Cardiac fibroblast (primary cell): ENCODE measurements at regions not wholly inside any gene's neighbourhood (a gene's known extent, or its start where the extent isn't known, plus 50 kb on each side); places are given as distances from the start of the nearest gene placed in this dataset.
A peak's percentile ranks its signal among the peaks of the same experiment; 100 is the strongest.

ENCODE experiments used
- DNase-seq, 2 donors: peaks; one replicate each; pipeline versions ENCODE4 v3.0.0 to v3.0.0-alpha.2; 2010; ENCODE audit warnings: low read depth in 2 of 2
- H3K4me3 ChIP-seq, 2 donors: replicated peaks in 1 of 2; 1 replicate in 1 of 2; 2 replicates in 1 of 2; pipeline ENCODE4 v1.5.1; 2011; ENCODE audit warnings: low read depth in 2 of 2, low read length in 2 of 2, mild to moderate bottlenecking in 2 of 2, moderate library complexity in 1 of 2
- TF ChIP-seq, protein P1 (sequence below): IDR thresholded peaks from one replicate; pipeline ENCODE4 v1.5.1; 2011; ENCODE audit warnings: low read depth, mild to moderate bottlenecking, low read length, inconsistent platforms

DNA sequence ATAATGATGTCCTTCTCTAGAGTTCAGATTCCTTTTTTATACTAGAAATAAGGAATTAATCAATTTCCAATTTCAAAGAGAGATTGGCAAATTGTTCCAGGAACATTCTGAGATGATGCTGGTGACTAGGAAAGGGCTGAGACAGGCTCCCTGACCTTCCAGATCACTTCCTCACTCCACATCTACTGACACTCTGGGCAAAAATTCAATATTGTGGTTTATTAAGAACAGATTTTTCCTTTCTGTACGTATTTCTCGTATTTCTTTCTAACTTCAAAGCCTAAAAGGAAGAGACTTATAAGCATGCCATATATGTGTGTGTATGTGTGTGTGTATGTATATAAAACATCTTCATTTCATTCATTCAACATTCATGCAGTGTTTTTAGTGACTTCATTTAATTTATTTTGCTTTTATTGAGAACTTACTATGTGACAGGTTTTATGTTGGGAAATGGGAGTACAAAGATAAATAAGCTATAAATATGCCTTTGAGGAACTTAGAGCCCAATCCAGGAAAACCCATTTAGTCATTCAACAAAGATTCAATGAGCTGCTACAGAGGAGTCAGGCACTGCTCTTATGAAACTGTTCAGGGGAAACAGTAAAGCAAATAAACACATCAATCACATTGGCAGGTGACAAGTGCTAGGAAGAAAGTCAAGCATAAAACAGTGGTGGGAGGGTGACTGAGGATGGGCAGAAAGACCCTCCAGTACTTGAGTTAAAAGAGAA, 137.9 kb downstream of the RDH14 start:
- TF ChIP-seq, protein P1, sequence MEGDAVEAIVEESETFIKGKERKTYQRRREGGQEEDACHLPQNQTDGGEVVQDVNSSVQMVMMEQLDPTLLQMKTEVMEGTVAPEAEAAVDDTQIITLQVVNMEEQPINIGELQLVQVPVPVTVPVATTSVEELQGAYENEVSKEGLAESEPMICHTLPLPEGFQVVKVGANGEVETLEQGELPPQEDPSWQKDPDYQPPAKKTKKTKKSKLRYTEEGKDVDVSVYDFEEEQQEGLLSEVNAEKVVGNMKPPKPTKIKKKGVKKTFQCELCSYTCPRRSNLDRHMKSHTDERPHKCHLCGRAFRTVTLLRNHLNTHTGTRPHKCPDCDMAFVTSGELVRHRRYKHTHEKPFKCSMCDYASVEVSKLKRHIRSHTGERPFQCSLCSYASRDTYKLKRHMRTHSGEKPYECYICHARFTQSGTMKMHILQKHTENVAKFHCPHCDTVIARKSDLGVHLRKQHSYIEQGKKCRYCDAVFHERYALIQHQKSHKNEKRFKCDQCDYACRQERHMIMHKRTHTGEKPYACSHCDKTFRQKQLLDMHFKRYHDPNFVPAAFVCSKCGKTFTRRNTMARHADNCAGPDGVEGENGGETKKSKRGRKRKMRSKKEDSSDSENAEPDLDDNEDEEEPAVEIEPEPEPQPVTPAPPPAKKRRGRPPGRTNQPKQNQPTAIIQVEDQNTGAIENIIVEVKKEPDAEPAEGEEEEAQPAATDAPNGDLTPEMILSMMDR, result no peak
- H3K4me3 ChIP-seq, result no peak overlapping the region
- no peak for DNase-seq

DNA sequence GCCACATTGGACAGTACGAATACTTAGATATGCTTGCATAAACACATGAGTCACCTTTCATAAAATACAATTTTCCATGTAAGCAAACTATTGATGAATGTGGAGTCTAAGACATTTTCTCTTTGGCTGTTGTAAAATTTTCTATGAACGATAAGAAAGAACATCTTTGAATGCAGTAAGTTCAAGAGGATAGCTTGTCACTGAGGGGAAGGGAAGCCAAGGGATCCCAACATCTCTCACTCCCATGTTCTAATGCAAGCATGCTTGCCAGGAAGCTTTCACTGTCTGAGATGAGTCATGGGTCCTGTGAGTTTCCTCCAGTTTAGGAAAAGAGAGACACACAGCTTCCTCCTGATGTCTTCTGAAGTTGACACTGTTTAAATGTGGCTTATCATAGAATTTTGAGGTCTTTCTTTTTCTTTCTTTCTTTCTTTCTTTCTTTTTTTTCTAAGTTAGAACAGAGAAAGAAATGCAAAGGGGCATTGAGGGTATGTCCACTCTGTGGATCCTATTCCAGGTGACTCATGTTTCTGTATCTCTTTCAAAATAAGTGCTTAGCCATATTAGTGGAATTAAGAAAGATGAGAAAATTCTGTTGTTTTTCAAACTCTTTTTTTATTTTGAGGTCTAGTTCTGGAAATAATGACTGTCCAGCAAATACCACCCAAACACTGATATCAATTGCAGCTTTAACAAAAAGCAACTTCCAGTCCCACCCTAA, 146.6 kb downstream of the RDH14 start:
- TF ChIP-seq, protein P1, result no peak
- peak overlapping the region in 1 of 2 donors; percentile 31 for H3K4me3 ChIP-seq
- peak; percentile 81 to 92 for DNase-seq

DNA sequence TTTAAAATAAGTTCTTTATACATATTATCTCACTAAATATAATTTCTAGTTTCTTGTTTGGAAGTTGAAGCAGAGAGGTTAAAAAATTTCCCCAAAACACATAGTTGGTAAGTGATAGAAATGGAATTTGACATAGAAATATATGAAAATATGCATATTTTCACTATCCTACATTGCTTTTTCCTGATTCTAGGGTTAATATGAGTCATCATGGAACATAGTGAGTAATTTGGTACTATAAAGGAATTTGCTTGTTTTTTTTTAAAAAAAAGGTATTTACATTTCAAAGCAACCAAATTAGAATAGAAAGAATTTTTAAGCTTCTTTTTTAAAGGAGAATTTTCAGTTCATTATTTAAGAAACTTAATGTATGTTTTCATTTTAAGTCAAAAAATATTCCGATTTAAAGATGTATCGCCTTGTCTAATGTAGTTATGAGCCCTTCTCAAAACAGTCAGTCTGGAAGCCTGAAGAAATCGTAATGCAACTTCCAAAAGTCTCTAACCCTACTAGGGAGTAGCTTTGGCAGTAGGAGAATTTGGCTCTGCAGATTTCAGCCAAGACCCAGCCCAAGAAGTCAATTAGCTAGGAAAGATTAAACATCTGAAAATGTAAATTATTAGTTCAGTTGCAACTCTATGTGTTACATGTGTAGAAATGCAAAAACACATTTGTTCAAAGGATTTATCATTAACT, 147.3 kb downstream of the RDH14 start:
- DNase-seq, result peak; percentile 28 to 60
- TF ChIP-seq, protein P1, result no peak
- peak overlapping the region in 1 of 2 donors; percentile 31 for H3K4me3 ChIP-seq

DNA sequence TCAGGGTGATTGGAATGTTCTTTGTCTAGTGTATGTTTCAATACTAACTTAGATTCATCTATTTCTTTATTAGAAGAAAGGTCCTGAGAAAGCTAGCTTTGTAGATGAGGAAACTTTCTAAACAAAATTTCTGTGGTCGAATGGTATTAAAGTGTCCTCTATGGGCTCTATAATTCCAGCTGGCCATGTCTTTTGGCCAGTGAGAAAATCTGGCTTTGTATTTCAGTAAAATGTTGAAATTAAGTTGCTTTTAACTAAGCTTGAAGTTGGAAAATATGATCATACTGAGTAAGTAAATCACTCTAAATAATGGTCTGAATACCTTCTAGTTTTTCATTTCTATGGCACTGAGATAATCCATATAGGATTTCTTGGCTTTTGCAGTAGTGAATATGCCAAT, 148.8 kb downstream of the RDH14 start:
- no peak overlapping the region for H3K4me3 ChIP-seq
- TF ChIP-seq, protein P1, result no peak

DNA sequence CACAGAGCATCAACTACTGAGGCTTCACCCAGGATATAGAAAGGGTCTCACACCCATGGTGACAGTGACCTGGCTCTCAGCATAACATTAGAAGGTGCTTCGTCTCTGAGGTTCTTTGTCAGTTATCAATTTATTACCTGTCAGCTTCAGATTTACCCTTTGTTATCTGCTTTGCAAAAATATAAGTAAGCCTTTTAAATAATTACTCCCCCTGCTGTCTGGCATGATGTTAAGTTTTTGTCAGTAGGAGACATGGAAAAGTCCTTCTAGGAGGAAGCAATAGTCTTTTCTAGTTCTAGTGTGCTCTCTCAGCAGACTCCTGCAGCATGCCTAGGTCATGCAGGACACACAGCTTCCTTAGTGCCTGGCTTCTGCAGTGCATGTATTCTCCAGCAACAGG, 149.9 kb downstream of the RDH14 start:
- no peak for DNase-seq
- H3K4me3 ChIP-seq, result no peak overlapping the region
- TF ChIP-seq, protein P1, result no peak

More for the DNA sequence above, 148.8 kb downstream of the RDH14 start:
- DNase-seq, result no peak

DNA sequence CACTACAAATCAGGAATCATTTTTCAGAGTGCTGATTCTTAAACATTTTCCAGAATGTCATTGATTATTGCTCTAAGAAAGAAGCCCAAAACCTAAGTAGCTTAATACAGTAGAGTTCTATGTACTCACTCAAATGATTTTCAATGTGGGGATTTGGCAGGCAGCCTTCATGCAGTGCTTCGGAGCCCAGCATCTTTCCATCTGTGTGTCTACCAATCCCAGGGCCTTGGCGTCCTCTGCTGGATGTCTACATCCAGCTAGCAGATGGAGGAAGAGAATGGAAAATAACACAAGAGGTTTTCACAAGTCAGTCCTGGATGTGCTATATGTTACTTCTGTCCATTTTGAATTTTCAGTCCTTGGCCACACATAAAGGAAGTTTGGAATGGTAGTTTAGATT, 151.8 kb downstream of the RDH14 start:
- TF ChIP-seq, protein P1, result no peak
- DNase-seq, result no peak
- no peak overlapping the region for H3K4me3 ChIP-seq
